Fibroblast of villous mesenchyme (primary cell): ENCODE measurements at regions not wholly inside any gene's neighbourhood (a gene's known extent, or its start where the extent isn't known, plus 50 kb on each side); places are given as distances from the start of the nearest gene placed in this dataset.

Experiments
- DNase-seq: peaks from one replicate; pipeline ENCODE4 v3.0.0-alpha.2; 2010; ENCODE audit warnings: low read depth
- H3K4me3 ChIP-seq: 2 replicates; pipeline ENCODE4 v1.5.1; 2011; ENCODE audit warnings: low read depth, mild to moderate bottlenecking, low read length
- TF ChIP-seq, protein P1 (sequence below): IDR thresholded peaks from 2 replicates; pipeline ENCODE4 v1.5.1; 2012; ENCODE audit warnings: low read depth, mild to moderate bottlenecking, low read length; ENCODE audit not compliant: insufficient read depth

- no peak overlapping the region for H3K4me3 ChIP-seq
- TF ChIP-seq, protein P1, sequence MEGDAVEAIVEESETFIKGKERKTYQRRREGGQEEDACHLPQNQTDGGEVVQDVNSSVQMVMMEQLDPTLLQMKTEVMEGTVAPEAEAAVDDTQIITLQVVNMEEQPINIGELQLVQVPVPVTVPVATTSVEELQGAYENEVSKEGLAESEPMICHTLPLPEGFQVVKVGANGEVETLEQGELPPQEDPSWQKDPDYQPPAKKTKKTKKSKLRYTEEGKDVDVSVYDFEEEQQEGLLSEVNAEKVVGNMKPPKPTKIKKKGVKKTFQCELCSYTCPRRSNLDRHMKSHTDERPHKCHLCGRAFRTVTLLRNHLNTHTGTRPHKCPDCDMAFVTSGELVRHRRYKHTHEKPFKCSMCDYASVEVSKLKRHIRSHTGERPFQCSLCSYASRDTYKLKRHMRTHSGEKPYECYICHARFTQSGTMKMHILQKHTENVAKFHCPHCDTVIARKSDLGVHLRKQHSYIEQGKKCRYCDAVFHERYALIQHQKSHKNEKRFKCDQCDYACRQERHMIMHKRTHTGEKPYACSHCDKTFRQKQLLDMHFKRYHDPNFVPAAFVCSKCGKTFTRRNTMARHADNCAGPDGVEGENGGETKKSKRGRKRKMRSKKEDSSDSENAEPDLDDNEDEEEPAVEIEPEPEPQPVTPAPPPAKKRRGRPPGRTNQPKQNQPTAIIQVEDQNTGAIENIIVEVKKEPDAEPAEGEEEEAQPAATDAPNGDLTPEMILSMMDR: no peak
- no peak for DNase-seq
These were observed 201.0 kb upstream of the CST7 start for GRCh38 chr20:24747881-24748595.

- no peak overlapping the region for H3K4me3 ChIP-seq
- TF ChIP-seq, protein P1: no peak
- no peak for DNase-seq
These were observed 197.5 kb upstream of the CST7 start for GRCh38 chr20:24751551-24751950.

GRCh38 chr20:24752612-24753011 is 196.5 kb upstream of the CST7 start:
- TF ChIP-seq, protein P1: no peak
- no peak overlapping the region for H3K4me3 ChIP-seq
- no peak for DNase-seq

GRCh38 chr20:24753130-24753529 is 195.9 kb upstream of the CST7 start:
- no peak for DNase-seq
- TF ChIP-seq, protein P1: no peak

GRCh38 chr20:24754691-24755090 is 194.4 kb upstream of the CST7 start:
- DNase-seq: no peak
- no peak overlapping the region for H3K4me3 ChIP-seq
- TF ChIP-seq, protein P1: no peak

More at GRCh38 chr20:24753130-24753529, 195.9 kb upstream of the CST7 start:
- H3K4me3 ChIP-seq: no peak overlapping the region

GRCh38 chr20:24755411-24755922 is 193.6 kb upstream of the CST7 start:
- peak; percentile 41 for DNase-seq
- H3K4me3 ChIP-seq: no peak overlapping the region
- TF ChIP-seq, protein P1: no peak
